MM.1S (cell line): ENCODE measurements at regions not wholly inside any gene's neighbourhood (a gene's known extent, or its start where the extent isn't known, plus 50 kb on each side); places are given as distances from the start of the nearest gene placed in this dataset.

Source experiments
- DNase-seq: peaks from one replicate; pipeline ENCODE4 v3.0.0-alpha.2; 2015
- H2AFZ ChIP-seq: fragments of 300-600 bp; sonication (generic); 2 replicates; pipeline ENCODE4 v1.6.0; 2016; ENCODE audit warnings: antibody characterized with exemption, low read length
- H3F3A ChIP-seq: fragments of 300-600 bp; sonication (generic); 2 replicates; pipeline ENCODE4 v1.6.1; 2016; ENCODE audit warnings: mild to moderate bottlenecking, antibody characterized with exemption, low read length, moderate library complexity, mixed read lengths; ENCODE audit not compliant: insufficient read depth
- H3K27ac ChIP-seq: fragments of 300-600 bp; sonication (generic); 2 replicates; pipeline ENCODE4 v1.5.1; 2016; ENCODE audit warnings: mild to moderate bottlenecking, low read length
- H3K27me3 ChIP-seq: fragments of 300-600 bp; sonication (generic); replicated peaks from 2 replicates; pipeline ENCODE4 v1.6.0; 2016; ENCODE audit warnings: low read length; ENCODE audit not compliant: insufficient read depth
- H3K36me3 ChIP-seq: fragments of 300-600 bp; sonication (generic); replicated peaks from 2 replicates; pipeline ENCODE4 v1.6.1; 2016; ENCODE audit warnings: mild to moderate bottlenecking, low read length, mixed read lengths; ENCODE audit not compliant: insufficient read depth
- H3K4me1 ChIP-seq: fragments of 300-600 bp; sonication (generic); 2 replicates; pipeline ENCODE4 v1.6.1; 2016; ENCODE audit warnings: low read length, mixed read lengths
- H3K4me2 ChIP-seq: fragments of 300-600 bp; sonication (generic); 2 replicates; pipeline ENCODE4 v1.6.0; 2016; ENCODE audit warnings: low read depth, low read length
- H3K4me3 ChIP-seq: fragments of 300-600 bp; sonication (generic); 2 replicates; pipeline ENCODE4 v1.5.1; 2016; ENCODE audit warnings: low read length, mixed read lengths
- H3K79me2 ChIP-seq: fragments of 300-600 bp; sonication (generic); 2 replicates; pipeline ENCODE4 v1.6.1; 2016; ENCODE audit warnings: mixed run types, low read length, mixed read lengths
- H3K9ac ChIP-seq: fragments of 300-600 bp; sonication (generic); 2 replicates; pipeline ENCODE4 v1.6.1; 2016; ENCODE audit warnings: low read length, mixed read lengths
- H3K9me2 ChIP-seq: fragments of 300-600 bp; sonication (generic); replicated peaks from 2 replicates; pipeline ENCODE4 v1.6.1; 2016; ENCODE audit warnings: mild to moderate bottlenecking, low read length, mixed read lengths; ENCODE audit not compliant: insufficient read depth
- H3K9me3 ChIP-seq: fragments of 300-600 bp; sonication (generic); replicated peaks from 2 replicates; pipeline ENCODE4 v1.6.1; 2016; ENCODE audit warnings: mild to moderate bottlenecking, low read length, mixed read lengths; ENCODE audit not compliant: insufficient read depth
- H4K20me1 ChIP-seq: fragments of 300-600 bp; sonication (generic); 2 replicates; pipeline ENCODE4 v1.6.1; 2016; ENCODE audit warnings: mild to moderate bottlenecking, low read length, moderate library complexity, mixed read lengths; ENCODE audit not compliant: insufficient read depth
- EZH2 ChIP-seq: fragments of 300-600 bp; sonication (generic); optimal IDR thresholded peaks from 2 replicates; pipeline ENCODE3; 2017; ENCODE audit warnings: low read depth, mild to moderate bottlenecking, antibody characterized with exemption, low read length, mixed read lengths
- EZH2phosphoT487 ChIP-seq: fragments of 300-600 bp; sonication (generic); IDR thresholded peaks from 2 replicates; pipeline ENCODE4 v1.6.1; 2018; ENCODE audit warnings: antibody characterized with exemption, low read length
- TF ChIP-seq, protein P1 (sequence below): fragments of 300-600 bp; sonication (generic); IDR thresholded peaks from 2 replicates; pipeline ENCODE4 v1.5.1; 2016; ENCODE audit warnings: antibody characterized with exemption, low read length, mixed read lengths

GRCh38 chr18:11383381-11383780 lies 226.0 kb upstream of the SLC35G4 start:
- Histone ChIP-seq H3K4me1 (no peaks in the 10 kb centered on the region), H3K9me2 (no peaks in the 10 kb centered on the region), H4K20me1 (no peaks in the 10 kb centered on the region), H3K9ac (no peak overlapping the region), H2AFZ (no peak overlapping the region), H3K9me3 (no peaks in the 10 kb centered on the region), H3K79me2 (no peaks in the 10 kb centered on the region), H3K27ac (no peak overlapping the region), H3K4me3 (no peak overlapping the region), H3K4me2 (no peak overlapping the region), H3K36me3 (no peaks in the 10 kb centered on the region), H3F3A (no peaks in the 10 kb centered on the region), H3K27me3 (no peaks in the 10 kb centered on the region)
- no peak for DNase-seq
- TF ChIP-seq, protein P1, sequence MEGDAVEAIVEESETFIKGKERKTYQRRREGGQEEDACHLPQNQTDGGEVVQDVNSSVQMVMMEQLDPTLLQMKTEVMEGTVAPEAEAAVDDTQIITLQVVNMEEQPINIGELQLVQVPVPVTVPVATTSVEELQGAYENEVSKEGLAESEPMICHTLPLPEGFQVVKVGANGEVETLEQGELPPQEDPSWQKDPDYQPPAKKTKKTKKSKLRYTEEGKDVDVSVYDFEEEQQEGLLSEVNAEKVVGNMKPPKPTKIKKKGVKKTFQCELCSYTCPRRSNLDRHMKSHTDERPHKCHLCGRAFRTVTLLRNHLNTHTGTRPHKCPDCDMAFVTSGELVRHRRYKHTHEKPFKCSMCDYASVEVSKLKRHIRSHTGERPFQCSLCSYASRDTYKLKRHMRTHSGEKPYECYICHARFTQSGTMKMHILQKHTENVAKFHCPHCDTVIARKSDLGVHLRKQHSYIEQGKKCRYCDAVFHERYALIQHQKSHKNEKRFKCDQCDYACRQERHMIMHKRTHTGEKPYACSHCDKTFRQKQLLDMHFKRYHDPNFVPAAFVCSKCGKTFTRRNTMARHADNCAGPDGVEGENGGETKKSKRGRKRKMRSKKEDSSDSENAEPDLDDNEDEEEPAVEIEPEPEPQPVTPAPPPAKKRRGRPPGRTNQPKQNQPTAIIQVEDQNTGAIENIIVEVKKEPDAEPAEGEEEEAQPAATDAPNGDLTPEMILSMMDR, result no peak
- TF ChIP-seq EZH2phosphoT487 (no peak), EZH2 (no peak)

DNA sequence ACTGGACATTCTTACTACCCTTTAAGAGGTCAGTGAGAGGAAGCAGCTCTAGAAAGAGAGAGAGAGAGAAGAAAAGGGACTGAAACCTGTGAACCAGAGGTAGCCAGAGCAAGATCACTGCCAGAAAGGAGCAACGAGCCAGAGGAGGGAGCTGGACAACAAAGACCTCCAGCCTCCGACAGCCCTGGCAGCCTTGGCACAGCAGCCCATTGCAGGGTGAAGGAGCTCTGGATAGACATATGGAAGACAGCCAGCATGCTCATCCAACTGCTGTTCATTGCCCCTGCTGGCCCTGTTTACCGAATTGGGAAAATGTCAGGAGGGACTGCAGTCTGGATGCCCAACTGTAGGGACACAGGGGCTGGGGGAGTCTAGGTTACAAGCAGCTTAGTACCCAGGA lies 228.4 kb upstream of the SLC35G4 start:
- Histone ChIP-seq H3K4me2 (no peak overlapping the region), H3K9me3 (no peaks in the 10 kb centered on the region), H3K79me2 (no peaks in the 10 kb centered on the region), H3K27me3 (no peaks in the 10 kb centered on the region), H3K9ac (no peak overlapping the region), H2AFZ (no peak overlapping the region), H4K20me1 (no peaks in the 10 kb centered on the region), H3K36me3 (no peaks in the 10 kb centered on the region), H3K4me3 (no peak overlapping the region), H3F3A (no peaks in the 10 kb centered on the region), H3K9me2 (no peaks in the 10 kb centered on the region), H3K27ac (no peak overlapping the region), H3K4me1 (no peaks in the 10 kb centered on the region)
- TF ChIP-seq EZH2 (no peak), EZH2phosphoT487 (no peak)
- TF ChIP-seq, protein P1, result no peak
- DNase-seq, result no peak

DNA sequence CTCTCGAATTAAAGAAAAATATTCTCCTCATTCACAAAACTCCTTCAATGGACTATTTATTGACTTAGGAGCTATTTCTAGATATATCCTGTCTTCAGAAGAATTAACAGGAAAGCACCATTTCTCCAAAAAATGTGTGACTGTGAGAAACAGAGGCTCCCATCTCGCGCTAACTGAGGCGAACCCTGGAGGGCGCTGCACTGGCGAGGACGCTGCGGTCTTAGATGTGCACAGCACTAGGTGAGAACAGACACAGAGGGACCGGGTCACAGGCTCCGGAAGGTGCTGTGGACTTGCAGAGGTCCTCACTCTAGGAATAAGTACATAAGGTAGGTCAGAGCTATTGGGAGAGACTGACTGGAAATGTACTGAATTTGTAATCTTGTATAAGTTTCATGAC lies 229.7 kb upstream of the SLC35G4 start:
- no peaks in the 10 kb centered on the region for H3F3A ChIP-seq
- H3K9me3 ChIP-seq, result no peaks in the 10 kb centered on the region
- H4K20me1 ChIP-seq, result no peaks in the 10 kb centered on the region
- no peak overlapping the region for H3K4me3 ChIP-seq
- no peak overlapping the region for H3K9ac ChIP-seq
- H3K27me3 ChIP-seq, result no peaks in the 10 kb centered on the region
- TF ChIP-seq, protein P1, result no peak
- TF ChIP-seq EZH2, result no peak
- no peak for TF ChIP-seq EZH2phosphoT487
- no peak overlapping the region for H2AFZ ChIP-seq
- no peaks in the 10 kb centered on the region for H3K36me3 ChIP-seq
- DNase-seq, result no peak
- H3K4me2 ChIP-seq, result no peak overlapping the region
- no peaks in the 10 kb centered on the region for H3K4me1 ChIP-seq
- H3K27ac ChIP-seq, result no peak overlapping the region
- no peaks in the 10 kb centered on the region for H3K79me2 ChIP-seq
- no peaks in the 10 kb centered on the region for H3K9me2 ChIP-seq
